NCI-H1694 (cell line): ENCODE measurements at regions not wholly inside any gene's neighbourhood (a gene's known extent, or its start where the extent isn't known, plus 50 kb on each side); places are given as distances from the start of the nearest gene placed in this dataset.
"Not testable (repeated sequence)": the region's sequence is repeated elsewhere in the genome, so short reads cannot be mapped to it uniquely, and the experiment has no call there.

Source experiments
- DNase-seq: peaks from one replicate; lab custom pipeline; 2025; lab: John Stamatoyannopoulos, UW

DNA sequence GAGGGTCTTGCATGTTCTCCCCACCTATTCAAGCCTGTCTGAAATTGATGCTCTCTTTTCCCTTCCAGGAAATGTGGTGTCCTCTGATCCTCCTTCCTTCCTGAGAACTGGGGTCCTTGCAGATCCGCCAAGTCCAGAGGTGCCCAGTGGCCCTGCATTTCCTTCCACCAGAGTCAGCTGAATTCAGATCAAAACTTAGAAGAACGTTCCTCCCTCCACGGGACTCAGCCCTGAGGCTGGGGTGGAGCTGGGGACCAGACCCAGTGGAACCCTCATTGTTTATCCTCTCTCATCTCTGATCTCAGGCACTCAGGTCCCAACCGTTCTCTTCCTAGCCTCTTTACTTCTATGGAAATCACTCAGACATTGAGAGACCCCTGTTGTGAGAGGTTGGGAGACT, 477.3 kb downstream of the TSHZ3 start:
- no peak for DNase-seq

- no peak for DNase-seq
Observed at GRCh38 chr19:30870876-30871275, 478.4 kb downstream of the TSHZ3 start.

GRCh38 chr19:30865511-30865910, 483.7 kb downstream of the TSHZ3 start:
- no peak for DNase-seq

DNA sequence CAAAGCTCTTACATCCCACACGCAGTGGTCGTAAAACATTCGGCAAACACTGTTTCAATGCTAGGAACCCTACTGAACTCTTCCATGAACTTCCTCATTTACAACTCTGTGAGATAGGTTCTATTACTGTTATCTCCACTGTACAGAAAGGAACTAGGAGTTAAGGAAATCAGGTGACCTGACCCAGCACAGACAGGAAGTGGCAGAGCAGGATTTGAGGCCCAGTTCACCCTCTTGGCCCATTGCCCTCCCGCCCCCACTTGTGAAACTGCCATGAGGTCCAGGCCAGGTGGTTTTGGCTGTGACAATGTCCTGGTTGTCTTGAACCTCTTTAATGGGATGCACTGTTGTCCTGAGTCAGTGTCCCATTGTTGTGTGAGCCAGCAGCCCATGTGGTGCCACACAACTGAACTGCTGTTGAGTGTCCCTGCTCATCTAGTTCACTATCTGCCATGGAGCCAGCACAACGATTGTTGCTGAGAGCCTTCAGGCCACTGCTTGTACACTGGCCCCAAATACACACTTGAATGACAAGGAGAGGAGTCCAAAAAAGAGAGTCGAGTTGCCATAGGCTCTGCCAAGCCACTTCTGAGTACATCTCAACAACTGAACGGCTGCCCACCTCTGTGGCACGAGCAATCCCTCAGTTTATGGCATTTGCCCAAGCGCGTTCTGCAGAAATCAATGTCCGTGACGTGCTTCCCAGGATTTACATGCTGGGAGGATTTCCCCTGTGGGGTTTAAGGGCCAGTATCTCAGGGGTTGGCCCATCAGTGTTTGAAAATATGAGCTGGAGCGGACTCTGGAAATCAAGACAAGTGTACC, 484.6 kb downstream of the TSHZ3 start:
- DNase-seq: no peak

DNA sequence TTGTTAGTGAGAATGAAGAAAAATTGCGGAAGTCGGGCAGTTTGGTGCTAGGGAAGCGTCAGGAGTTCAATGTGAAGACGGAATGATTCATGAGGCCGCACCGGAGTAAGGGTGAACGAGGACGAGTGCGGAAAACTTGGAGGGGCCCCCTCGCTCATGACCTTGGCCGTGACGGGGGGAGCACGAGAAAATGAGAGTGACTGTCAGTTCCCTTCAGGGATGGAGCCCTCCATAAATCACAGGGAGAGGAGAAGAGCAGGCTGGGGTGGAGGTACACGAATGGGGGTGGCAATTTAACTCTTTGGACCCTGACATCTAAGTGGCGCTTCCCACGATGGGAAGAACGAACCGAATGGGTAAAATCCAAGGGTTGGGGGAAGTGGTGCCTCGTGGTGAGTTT, 486.4 kb downstream of the TSHZ3 start:
- DNase-seq: no peak

- DNase-seq: no peak
Observed at GRCh38 chr19:30861919-30862318, 487.3 kb downstream of the TSHZ3 start.

DNA sequence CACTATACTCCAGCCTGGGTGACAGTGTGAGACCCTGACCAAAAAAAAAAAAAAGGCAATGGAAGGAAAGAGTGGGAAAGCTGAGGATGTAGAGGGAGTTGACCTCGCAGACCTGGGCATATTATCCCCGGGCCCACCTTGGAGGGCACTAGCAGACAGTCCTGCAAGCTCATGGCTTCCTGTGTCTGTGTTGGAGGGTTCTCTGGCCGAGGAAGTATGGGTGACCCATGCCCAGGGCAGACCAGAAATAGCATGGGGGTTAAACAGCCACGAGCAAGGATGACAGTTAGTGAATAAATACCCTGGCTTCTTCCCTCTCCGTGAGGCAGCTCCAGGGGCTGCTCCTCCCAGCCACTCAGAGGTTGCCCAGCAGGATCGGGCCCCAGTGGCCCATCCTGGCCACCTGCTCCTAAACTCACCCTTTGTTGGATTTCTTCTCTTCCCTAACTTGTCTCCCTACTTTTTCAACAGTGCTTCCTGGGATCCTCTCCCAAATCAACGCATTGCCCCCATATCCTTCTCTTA, 485.8 kb downstream of the ZNF536 start:
- DNase-seq: no peak

DNA sequence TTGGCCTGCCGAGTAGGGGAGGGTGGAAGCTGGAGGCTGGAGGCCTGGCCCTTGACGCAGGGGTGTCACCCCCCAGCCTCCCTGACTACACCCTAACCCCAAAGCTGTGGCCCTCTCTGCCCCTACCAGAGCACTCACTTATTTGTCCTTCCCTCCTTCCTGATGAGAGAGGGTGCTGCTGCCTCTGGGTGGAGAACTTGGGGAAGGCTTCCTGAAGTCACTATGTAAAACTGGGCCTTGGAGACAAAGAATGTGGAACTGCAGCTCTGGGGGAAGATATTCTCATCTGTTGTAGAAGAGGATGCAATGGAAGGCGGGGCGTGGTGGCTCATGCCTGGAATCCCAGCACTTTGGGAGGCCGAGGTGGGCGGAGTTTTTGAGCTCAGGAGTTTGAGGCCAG, 485.2 kb downstream of the ZNF536 start:
- no peak for DNase-seq

GRCh38 chr19:30856786-30857185, 484.6 kb downstream of the ZNF536 start:
- DNase-seq: no peak

- DNase-seq: no peak
Observed at GRCh38 chr19:30856376-30856775, 484.2 kb downstream of the ZNF536 start.

DNA sequence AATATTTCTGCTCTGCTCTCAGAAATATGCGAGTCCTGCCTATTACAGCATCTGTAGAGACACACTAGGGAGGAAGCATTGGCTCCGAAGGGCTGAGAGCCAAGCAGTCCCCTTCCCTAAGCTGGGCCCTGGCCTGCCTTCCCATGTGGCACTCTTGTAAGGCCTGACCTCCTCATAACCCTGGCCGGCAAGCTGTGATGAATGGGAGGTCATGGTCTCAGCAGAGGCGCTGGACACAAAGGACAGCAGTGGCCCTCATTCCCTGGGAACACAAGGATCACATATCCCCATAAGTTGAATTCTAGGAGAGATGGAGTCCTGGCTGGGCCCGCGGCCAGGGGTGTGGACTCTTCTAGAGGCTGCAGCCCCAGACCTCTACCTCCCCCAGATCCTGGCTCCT, 483.3 kb downstream of the ZNF536 start:
- no peak for DNase-seq

GRCh38 chr19:30854661-30855060, 482.5 kb downstream of the ZNF536 start:
- no peak for DNase-seq

- no peak for DNase-seq
Observed at GRCh38 chr19:30854207-30854606, 482.0 kb downstream of the ZNF536 start.

- no peak for DNase-seq
Observed at GRCh38 chr19:30853036-30853435, 480.9 kb downstream of the ZNF536 start.

- DNase-seq: no peak
Observed at GRCh38 chr19:30852168-30852567, 480.0 kb downstream of the ZNF536 start.

DNA sequence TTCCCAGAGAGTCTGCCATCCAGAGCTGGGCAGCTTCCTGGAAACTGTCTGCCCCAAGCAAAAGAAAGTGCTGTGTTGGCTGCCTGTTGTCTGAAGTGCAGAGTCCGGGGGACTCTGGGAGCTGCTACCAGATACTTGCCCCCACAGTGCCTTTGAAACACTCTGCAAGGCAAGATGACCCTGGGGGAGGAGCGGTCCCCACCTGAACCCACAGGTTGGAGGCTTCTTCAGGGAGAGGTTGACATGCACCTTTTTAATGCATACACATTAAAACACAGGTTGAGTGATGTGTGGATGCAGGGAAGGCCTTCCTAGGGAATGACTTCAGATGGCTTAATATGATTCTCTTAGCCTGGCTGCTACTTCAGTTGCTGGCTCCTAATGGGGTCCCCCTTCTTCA, 479.5 kb downstream of the ZNF536 start:
- no peak for DNase-seq

GRCh38 chr19:30848636-30849425, 476.6 kb downstream of the ZNF536 start:
- DNase-seq: no peak

DNA sequence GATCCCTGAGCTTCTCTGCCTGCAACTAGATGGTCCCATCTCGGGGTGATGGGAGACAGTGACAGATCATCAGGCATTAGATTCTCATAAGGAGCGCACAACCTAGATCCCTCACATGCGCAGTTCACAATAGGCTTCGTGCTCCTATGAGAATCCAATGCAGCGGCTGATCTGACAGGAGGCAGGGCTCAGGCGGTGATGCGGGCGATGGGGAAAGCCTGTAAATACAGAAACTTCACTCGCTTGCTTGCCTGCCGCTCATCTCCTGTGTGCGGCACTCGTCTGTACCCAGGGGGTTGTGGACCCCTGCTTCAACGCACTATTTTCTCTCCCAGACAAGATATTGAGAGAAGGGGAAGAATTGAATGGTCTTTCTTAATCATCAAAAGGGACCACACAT, 473.9 kb downstream of the ZNF536 start:
- DNase-seq: no peak

- no peak for DNase-seq
Observed at GRCh38 chr19:30842926-30843325, 470.7 kb downstream of the ZNF536 start.

DNA sequence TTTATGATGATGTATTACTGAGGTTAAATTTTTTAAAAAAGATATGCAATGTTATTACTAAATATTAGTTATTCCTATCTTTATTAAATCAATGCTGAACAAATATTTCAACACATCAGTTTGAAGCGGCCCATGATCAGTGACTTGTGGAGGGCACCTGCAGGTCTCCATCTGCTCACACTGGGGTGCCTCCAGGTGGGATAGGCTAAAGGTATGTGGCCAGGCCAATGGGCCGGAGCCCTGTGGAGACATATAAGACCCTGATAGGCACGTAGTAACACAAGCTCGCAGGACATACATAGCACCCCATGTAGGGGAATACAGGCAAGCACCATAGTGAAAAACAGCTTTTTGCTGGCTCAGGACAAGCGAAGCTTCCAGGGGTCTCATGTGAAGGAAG, 469.8 kb downstream of the ZNF536 start:
- DNase-seq: no peak

DNA sequence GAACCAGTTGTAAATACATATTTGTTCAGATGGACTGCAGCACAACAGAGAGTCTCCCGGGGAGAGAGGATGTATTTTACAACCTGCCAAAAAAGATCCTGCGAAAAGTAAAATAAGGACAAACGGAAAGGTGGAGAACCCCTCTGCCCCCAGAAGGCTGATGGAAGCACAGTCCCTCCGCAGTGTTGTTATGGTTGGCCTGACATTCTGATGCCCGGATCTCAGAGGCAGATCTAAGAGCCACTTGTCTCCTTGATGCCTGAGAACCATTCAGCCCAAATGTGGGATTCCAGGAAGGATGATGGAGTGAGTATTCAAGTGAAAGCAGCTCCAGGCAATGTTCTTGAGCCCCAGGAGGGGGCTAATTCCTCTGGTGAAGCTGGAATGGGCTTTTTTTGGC, 458.7 kb downstream of the ZNF536 start:
- DNase-seq: no peak

DNA sequence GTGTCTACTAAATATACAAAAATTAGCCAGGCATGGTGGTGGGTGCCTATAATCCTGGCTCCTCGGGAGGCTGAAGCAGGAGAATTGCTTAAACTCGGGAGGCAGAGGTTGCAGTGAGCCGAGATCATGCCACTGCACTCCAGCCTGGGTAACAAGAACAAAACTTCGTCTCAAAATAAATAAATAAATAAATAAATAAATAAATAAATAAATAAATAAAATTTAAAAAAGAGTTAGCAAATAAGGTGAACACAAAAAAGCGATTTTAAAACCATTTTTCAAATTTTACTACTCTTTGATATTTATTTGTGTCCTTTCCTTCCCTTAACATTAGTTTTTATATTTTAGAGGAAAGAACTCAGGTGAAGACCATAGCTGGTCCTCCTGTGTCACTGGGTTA, 453.3 kb downstream of the ZNF536 start:
- not testable (repeated sequence) for DNase-seq

GRCh38 chr19:30824809-30825208, 452.6 kb downstream of the ZNF536 start:
- DNase-seq: no peak
